Lung (tissue), 11 donors: ENCODE measurements at regions not wholly inside any gene's neighbourhood (a gene's known extent, or its start where the extent isn't known, plus 50 kb on each side); places are given as distances from the start of the nearest gene placed in this dataset.

Source experiments
- ATAC-seq: fragments of 200-7000 bp; cut with Tn5 transposase; one replicate; pipeline ENCODE4 v1.9.1; 2020; ENCODE audit warnings: moderate number of reproducible peaks; ENCODE audit not compliant: insufficient read depth, low FRiP score
- DNase-seq, 3 donors: peaks; one replicate each; pipeline ENCODE4 v3.0.0-alpha.2; 2013 to 2017
- H3K27ac ChIP-seq, 2 donors: one replicate each; pipeline ENCODE4 v1.5.1; 2013; ENCODE audit warnings: mild to moderate bottlenecking in 2 of 2, moderate library complexity in 2 of 2, control low read depth in 1 of 2, inconsistent platforms in 1 of 2, low read depth in 1 of 2, low read length in 1 of 2
- H3K27me3 ChIP-seq, 3 donors: one replicate each; pipeline ENCODE4 v1.5.1; 2013; ENCODE audit warnings: low read length in 2 of 3; ENCODE audit not compliant: control insufficient read depth in 3 of 3, insufficient read depth in 3 of 3
- H3K36me3 ChIP-seq, 4 donors: one replicate each; pipeline ENCODE4 v1.5.1; 2013; ENCODE audit warnings: low read length in 4 of 4, mild to moderate bottlenecking in 1 of 4, moderate library complexity in 1 of 4; ENCODE audit not compliant: control insufficient read depth in 4 of 4, insufficient read depth in 4 of 4
- H3K4me1 ChIP-seq, 5 donors: one replicate each; pipeline ENCODE4 v1.5.1; 2013; ENCODE audit warnings: low read length in 5 of 5, mild to moderate bottlenecking in 2 of 5, moderate library complexity in 1 of 5; ENCODE audit not compliant: control insufficient read depth in 5 of 5, insufficient read depth in 5 of 5
- H3K4me3 ChIP-seq: one replicate; pipeline ENCODE4 v1.5.1; 2013; ENCODE audit warnings: mild to moderate bottlenecking, control low read depth, moderate library complexity
- H3K9ac ChIP-seq, 2 donors: one replicate each; pipeline ENCODE4 v1.5.1; 2013; ENCODE audit warnings: low read length in 2 of 2, control low read depth in 1 of 2; ENCODE audit not compliant: insufficient read depth in 1 of 2
- H3K9me3 ChIP-seq, 4 donors: one replicate each; pipeline ENCODE4 v1.5.1; 2013; ENCODE audit warnings: low read length in 3 of 4, mild to moderate bottlenecking in 1 of 4, moderate library complexity in 1 of 4; ENCODE audit not compliant: control insufficient read depth in 4 of 4, insufficient read depth in 3 of 4
- WGBS, 2 donors: extraction: QIAGEN DNeasy Blood & Tissue Kit; methylation state at CpG; one replicate each; pipeline ENCODE4 v1.1.7; 2013; 5-methylcytosine and 5-hydroxymethylcytosine counted together
- TF ChIP-seq, protein P1 (sequence below): IDR thresholded peaks from 2 replicates; pipeline ENCODE4 v1.5.1; 2012; ENCODE audit warnings: mild to moderate bottlenecking; ENCODE audit errors: control extremely low read depth, extremely low read depth
- donor health status: control.
- donor health status: control.
- donor health status: Bipolar disorder and iron deficiency.
- donor health status: healthy.
- donor health status: DM: yes; HTN: yes; CAD: no.

DNA sequence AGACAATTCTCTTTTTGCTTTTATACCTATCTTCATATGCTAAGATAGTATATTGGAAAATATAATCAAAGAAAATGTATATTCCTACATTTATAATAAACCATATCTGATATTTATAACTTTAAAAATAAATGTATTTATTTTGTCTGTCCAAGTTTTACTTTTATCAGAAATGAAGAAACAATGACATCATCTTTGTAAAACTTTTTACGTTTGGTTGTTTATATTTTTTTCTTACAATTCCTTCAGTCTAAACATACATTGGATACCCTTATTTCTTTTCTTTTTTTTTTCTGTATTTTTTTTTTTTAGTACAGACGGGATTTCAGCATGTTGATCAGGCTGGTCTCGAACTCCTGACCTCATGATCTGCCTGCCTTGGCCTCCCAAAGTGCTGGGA, 1577.0 kb upstream of the SLC39A10 start:
- Histone ChIP-seq H3K9me3 (peaks cover 0 to 2% (median 0%) of the 10 kb centered on the region in 4 donors), H3K4me3 (no peak overlapping the region), H3K4me1 (no peaks in the 10 kb centered on the region), H3K36me3 (no peaks in the 10 kb centered on the region), H3K9ac (no peak overlapping the region), H3K27ac (no peak overlapping the region), H3K27me3 (no peaks in the 10 kb centered on the region)
- DNase-seq = no peak
- 73 to 88% methylated on average over 3 of the region's 3 CpGs for WGBS, 2 donors
- no peak for ATAC-seq
- TF ChIP-seq, protein P1, sequence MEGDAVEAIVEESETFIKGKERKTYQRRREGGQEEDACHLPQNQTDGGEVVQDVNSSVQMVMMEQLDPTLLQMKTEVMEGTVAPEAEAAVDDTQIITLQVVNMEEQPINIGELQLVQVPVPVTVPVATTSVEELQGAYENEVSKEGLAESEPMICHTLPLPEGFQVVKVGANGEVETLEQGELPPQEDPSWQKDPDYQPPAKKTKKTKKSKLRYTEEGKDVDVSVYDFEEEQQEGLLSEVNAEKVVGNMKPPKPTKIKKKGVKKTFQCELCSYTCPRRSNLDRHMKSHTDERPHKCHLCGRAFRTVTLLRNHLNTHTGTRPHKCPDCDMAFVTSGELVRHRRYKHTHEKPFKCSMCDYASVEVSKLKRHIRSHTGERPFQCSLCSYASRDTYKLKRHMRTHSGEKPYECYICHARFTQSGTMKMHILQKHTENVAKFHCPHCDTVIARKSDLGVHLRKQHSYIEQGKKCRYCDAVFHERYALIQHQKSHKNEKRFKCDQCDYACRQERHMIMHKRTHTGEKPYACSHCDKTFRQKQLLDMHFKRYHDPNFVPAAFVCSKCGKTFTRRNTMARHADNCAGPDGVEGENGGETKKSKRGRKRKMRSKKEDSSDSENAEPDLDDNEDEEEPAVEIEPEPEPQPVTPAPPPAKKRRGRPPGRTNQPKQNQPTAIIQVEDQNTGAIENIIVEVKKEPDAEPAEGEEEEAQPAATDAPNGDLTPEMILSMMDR = no peak

GRCh38 chr2:194077366-194077765, 1579.7 kb upstream of the SLC39A10 start:
- TF ChIP-seq, protein P1 = no peak
- no peak for ATAC-seq

GRCh38 chr2:194062401-194062800, 1594.6 kb upstream of the SLC39A10 start:
- Histone ChIP-seq H3K36me3 (no peaks in the 10 kb centered on the region), H3K27ac (no peak overlapping the region), H3K27me3 (no peaks in the 10 kb centered on the region), H3K4me3 (no peak overlapping the region), H3K4me1 (no peaks in the 10 kb centered on the region), H3K9ac (no peak overlapping the region), H3K9me3 (peaks cover 0 to 6% (median 3%) of the 10 kb centered on the region in 4 donors)
- ATAC-seq (no peak), DNase-seq (no peak)
- TF ChIP-seq, protein P1 = no peak
- WGBS, 2 donors = 45 to 62% methylated on average over 3 of the region's 3 CpGs

More at GRCh38 chr2:194077366-194077765, 1579.7 kb upstream of the SLC39A10 start:
- Histone ChIP-seq H3K27me3 (no peaks in the 10 kb centered on the region), H3K4me1 (no peaks in the 10 kb centered on the region), H3K4me3 (no peak overlapping the region), H3K9ac (no peak overlapping the region), H3K9me3 (no peaks in the 10 kb centered on the region), H3K27ac (no peak overlapping the region), H3K36me3 (no peaks in the 10 kb centered on the region)
- no peak for DNase-seq

DNA sequence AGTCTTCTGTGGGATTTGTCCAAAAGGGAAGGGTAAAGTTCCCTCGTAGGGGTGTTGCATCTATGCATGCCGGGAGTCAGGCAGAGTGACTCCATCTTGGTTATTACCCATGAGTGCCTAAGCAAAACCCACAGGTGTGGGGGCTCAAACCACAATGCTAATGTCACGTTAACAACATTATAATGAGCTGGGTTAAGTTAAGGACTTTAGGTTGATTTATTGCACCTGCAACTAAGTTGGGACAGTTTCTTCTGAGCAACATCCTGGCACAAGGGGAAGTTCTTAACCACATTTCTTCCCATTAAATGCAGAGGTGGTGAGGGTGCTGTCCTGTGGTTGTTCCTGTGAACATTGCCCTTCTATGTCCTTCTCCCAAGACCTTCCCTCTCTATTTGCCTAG, 1596.8 kb upstream of the SLC39A10 start:
- TF ChIP-seq, protein P1 = no peak
- no peak for ATAC-seq
- WGBS, 2 donors = 38 to 70% methylated on average over 3 of the region's 3 CpGs
- H3K4me3 ChIP-seq = no peak overlapping the region
- H3K27me3 ChIP-seq = no peaks in the 10 kb centered on the region
- no peak overlapping the region for H3K9ac ChIP-seq
- DNase-seq = no peak
- no peak overlapping the region for H3K27ac ChIP-seq
- H3K9me3 ChIP-seq = peaks cover 0 to 6% (median 3%) of the 10 kb centered on the region in 4 donors
- H3K36me3 ChIP-seq = no peaks in the 10 kb centered on the region
- H3K4me1 ChIP-seq = no peaks in the 10 kb centered on the region
